Right lobe of liver (tissue), 6 donors: ENCODE measurements at regions not wholly inside any gene's neighbourhood (a gene's known extent, or its start where the extent isn't known, plus 50 kb on each side); places are given as distances from the start of the nearest gene placed in this dataset.
"Not testable (repeated sequence)": the region's sequence is repeated elsewhere in the genome, so short reads cannot be mapped to it uniquely, and the experiment has no call there.

Experiments
- ATAC-seq, 4 donors: fragments of 200-7000 bp; cut with Tn5 transposase; one replicate each; pipeline ENCODE4 v1.9.1; 2020; ENCODE audit warnings: mild to moderate bottlenecking in 4 of 4, moderate library complexity in 4 of 4
- DNase-seq, 3 donors: peaks; one replicate each; pipeline ENCODE4 v3.0.0-alpha.2; 2020
- H3K27ac ChIP-seq, 3 donors: fragments of 200-600 bp; one replicate each; pipeline ENCODE4 v1.8.0; 2022
- H3K27me3 ChIP-seq, 2 donors: fragments of 200-600 bp; one replicate each; pipeline ENCODE4 v1.8.0; 2022
- H3K36me3 ChIP-seq, 4 donors: fragments of 200-600 bp; sonication (generic) in 1 of 4; one replicate each; pipeline versions ENCODE4 v1.5.1 to v1.8.0; 2017 to 2022; ENCODE audit warnings: control low read depth in 1 of 4
- H3K4me1 ChIP-seq, 4 donors: fragments of 200-600 bp; sonication (generic) in 1 of 4; one replicate each; pipeline versions ENCODE4 v1.5.1 to v1.8.0; 2017 to 2022; ENCODE audit warnings: control low read depth in 1 of 4
- H3K4me3 ChIP-seq, 3 donors: fragments of 200-600 bp; one replicate each; pipeline ENCODE4 v1.8.0; 2022
- H3K9me3 ChIP-seq, 4 donors: fragments of 200-600 bp; sonication (generic) in 1 of 4; one replicate each; pipeline versions ENCODE4 v1.5.1 to v1.8.0; 2017 to 2022; ENCODE audit warnings: control low read depth in 1 of 4
- POLR2A ChIP-seq: fragments of 450-650 bp; IDR thresholded peaks from one replicate; pipeline ENCODE4 v1.6.1; 2017; ENCODE audit warnings: antibody characterized with exemption, mild to moderate bottlenecking
- WGBS: methylation state at CpG from one replicate; pipeline ENCODE4 v1.1.6; 2018; ENCODE audit warnings: low coverage, low lambda C conversion rate; ENCODE audit not compliant: insufficient coverage; ENCODE audit errors: missing lambda C conversion rate; 5-methylcytosine and 5-hydroxymethylcytosine counted together
- intact Hi-C, 2 donors: fragments of 100-400 bp; cut with DNase I; formaldehyde crosslinking; loops; one replicate each; pipeline versions ENCODE4 v1.11.2 to v1.14.1; 2022
- TF ChIP-seq, protein P1 (sequence below), 4 donors: fragments of 200-600 bp in 3 of 4; fragments of 450-650 bp in 1 of 4; IDR thresholded peaks; one replicate each; pipeline versions ENCODE4 v1.5.1 to v1.8.0; 2016 to 2022; ENCODE audit warnings: antibody characterized with exemption in 4 of 4, mild to moderate bottlenecking in 2 of 4
- donor health status: DM: no; HTN: yes; CAD: no.
- donor health status: DM: no; HTN: no; CAD: no.
- donor health status: DM: no; HTN: no; CAD: no.
- donor health status: DM: no; HTN: yes; CAD: no.
- donor health status: DM: no; HTN: yes; CAD: no.

DNA sequence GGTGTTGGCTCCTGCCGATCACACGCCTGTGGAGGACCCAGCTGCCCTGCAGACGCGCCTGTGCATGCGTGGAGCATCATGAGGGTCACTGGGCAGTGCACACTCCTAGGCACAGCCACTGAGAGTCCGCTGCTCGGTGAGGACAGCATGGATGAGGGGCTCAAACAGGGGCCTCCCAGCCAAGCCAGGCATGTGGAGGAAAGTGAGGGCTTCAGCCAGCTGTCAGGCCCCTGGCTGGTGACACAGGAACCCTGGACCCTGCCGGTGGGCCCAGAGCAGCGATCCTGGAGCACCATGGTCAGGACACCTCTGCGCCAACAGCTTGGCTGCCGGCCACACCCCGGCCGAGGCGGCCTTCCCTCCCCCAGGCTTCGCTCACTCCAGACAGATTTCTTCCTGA is 171.2 kb downstream of the RTP5 start:
- H3K27ac ChIP-seq = no peak overlapping the region
- H3K4me1 ChIP-seq = peaks cover 0 to 19% (median 7%) of the 10 kb centered on the region in 4 donors
- no peaks in the 10 kb centered on the region for H3K27me3 ChIP-seq
- WGBS = no CpG with 5 or more reads among the region's 15 CpGs
- no peak overlapping the region for H3K4me3 ChIP-seq
- H3K36me3 ChIP-seq = no peaks in the 10 kb centered on the region
- intact Hi-C loops = no loop called here
- peak in 1 of 3 donors; percentile 36 for DNase-seq
- H3K9me3 ChIP-seq = no peaks in the 10 kb centered on the region
- no peak for TF ChIP-seq POLR2A
- TF ChIP-seq, protein P1, sequence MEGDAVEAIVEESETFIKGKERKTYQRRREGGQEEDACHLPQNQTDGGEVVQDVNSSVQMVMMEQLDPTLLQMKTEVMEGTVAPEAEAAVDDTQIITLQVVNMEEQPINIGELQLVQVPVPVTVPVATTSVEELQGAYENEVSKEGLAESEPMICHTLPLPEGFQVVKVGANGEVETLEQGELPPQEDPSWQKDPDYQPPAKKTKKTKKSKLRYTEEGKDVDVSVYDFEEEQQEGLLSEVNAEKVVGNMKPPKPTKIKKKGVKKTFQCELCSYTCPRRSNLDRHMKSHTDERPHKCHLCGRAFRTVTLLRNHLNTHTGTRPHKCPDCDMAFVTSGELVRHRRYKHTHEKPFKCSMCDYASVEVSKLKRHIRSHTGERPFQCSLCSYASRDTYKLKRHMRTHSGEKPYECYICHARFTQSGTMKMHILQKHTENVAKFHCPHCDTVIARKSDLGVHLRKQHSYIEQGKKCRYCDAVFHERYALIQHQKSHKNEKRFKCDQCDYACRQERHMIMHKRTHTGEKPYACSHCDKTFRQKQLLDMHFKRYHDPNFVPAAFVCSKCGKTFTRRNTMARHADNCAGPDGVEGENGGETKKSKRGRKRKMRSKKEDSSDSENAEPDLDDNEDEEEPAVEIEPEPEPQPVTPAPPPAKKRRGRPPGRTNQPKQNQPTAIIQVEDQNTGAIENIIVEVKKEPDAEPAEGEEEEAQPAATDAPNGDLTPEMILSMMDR (IDR thresholded peaks at IDR 0.05) = no peak
- no peak for ATAC-seq

DNA sequence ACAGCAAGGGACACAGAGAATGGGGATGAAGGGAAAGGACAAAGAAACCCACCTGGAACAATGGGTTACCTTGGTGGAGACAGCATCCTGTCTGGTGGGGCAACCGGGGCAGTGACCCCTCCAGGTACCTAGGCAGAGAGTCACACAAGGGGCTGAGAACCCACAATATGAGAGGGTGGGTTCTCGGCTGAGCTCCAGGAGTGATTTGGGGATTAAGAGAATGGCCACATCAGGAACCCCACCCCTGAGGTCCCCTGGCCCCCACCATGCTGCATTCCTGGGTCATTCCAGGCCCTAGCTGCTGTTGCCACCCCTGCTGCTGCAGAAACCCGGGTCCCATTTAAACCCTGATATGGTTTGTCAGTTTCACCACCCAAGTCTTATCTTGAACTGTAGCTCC is 172.3 kb downstream of the RTP5 start:
- no peaks in the 10 kb centered on the region for H3K9me3 ChIP-seq
- no peak overlapping the region for H3K4me3 ChIP-seq
- TF ChIP-seq POLR2A = no peak
- TF ChIP-seq, protein P1 (IDR thresholded peaks at IDR 0.05) = no peak
- H3K36me3 ChIP-seq = no peaks in the 10 kb centered on the region
- H3K27me3 ChIP-seq = no peaks in the 10 kb centered on the region
- intact Hi-C loops = no loop called here
- ATAC-seq = no peak
- H3K4me1 ChIP-seq = peaks cover 0 to 19% (median 7%) of the 10 kb centered on the region in 4 donors
- H3K27ac ChIP-seq = no peak overlapping the region
- peak in 1 of 3 donors; percentile 15 for DNase-seq
- WGBS = no CpG with 5 or more reads among the region's 3 CpGs

DNA sequence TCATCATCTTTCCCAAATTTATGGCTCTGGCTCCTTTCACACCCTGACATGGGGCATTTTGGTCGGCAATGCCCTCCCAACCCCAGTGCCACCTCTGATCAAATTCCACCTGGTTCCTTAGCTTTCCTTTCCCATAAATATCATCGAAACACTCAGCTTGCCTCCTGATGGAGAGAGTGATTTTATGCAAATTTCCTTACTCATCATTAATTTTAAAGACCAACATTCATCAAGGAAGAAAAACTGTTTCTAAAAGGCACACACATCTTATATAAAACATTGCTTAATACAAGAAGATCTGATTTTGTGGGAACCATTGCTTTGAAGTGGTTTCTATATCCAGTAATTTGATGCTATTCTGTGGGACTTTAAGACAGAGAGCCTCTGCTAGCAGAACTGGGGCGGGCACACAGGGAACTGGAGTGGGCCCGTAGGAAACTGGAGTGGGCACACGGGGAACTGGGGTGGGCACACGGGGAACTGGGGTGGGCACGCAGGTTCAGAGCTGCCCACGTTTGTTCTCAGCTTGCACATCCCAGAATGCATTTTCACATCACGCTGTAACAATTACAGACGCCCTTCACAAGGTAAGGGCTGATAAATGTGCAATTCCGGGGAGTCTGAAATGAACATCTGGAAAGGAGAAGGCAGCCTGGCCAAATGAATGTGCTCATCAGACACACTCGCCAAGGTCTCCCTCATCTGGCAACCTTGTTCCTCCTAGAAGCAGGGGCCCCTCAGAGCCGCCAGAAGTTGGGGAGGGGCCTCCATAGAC is 174.2 kb downstream of the RTP5 start:
- H3K27me3 ChIP-seq = no peaks in the 10 kb centered on the region
- DNase-seq (no peak), ATAC-seq (no peak)
- no peak overlapping the region for H3K27ac ChIP-seq
- intact Hi-C loops = no loop called here
- H3K4me3 ChIP-seq = no peak overlapping the region
- WGBS = 70% methylated on average over 10 of the region's 13 CpGs
- H3K9me3 ChIP-seq = no peaks in the 10 kb centered on the region
- no peaks in the 10 kb centered on the region for H3K36me3 ChIP-seq
- TF ChIP-seq POLR2A = no peak
- TF ChIP-seq, protein P1 (IDR thresholded peaks at IDR 0.05) = no peak
- H3K4me1 ChIP-seq = peaks cover 0 to 13% (median 5%) of the 10 kb centered on the region in 4 donors

DNA sequence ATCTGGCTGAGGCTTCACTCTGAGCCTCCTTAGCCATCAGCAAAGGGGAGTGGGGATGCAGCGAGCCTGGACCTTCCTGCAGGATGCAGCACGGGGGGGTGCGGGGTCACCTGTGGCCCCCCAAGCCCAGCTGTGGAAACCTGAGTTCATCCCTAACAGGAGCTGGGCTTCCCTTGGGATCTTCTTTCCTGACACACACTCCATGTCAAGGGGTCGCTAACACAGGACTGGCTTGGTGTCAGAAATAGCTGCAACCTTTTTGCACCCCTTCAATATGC is 174.7 kb downstream of the RTP5 start:
- H3K36me3 ChIP-seq = no peaks in the 10 kb centered on the region
- H3K27ac ChIP-seq = no peak overlapping the region
- intact Hi-C loops = no loop called here
- peaks cover 0 to 7% (median 3%) of the 10 kb centered on the region in 4 donors for H3K4me1 ChIP-seq
- DNase-seq (no peak), ATAC-seq (no peak)
- H3K27me3 ChIP-seq = no peaks in the 10 kb centered on the region
- WGBS = no CpG with 5 or more reads among the region's 4 CpGs
- H3K9me3 ChIP-seq = no peaks in the 10 kb centered on the region
- TF ChIP-seq POLR2A = no peak
- TF ChIP-seq, protein P1 (IDR thresholded peaks at IDR 0.05) = no peak
- no peak overlapping the region for H3K4me3 ChIP-seq

DNA sequence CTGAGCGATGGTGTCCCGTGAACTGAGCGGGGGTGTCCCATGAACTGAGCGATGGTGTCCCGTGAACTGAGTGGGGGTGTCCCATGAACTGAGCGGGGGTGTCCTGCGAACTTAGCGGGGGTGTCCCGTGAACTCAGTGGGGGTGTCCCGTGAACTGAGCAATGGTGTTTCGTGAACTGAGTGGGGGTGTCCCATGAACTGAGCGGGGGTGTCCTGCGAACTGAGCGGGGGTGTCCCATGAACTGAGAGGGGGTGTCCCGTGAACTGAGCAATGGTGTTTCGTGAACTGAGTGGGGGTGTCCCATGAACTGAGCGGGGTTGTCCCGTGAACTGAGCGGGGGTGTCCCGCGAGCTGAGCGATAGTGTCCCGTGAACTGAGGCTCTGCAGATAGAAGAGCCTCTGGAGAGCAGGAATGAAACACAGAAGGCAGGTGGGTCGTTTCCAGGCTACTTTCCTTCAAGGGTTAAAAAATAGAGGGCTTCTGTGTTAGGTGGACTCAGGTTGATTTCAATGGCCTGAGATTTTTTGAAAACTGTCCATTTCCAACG is 176.1 kb downstream of the RTP5 start:
- not testable (repeated sequence) for H3K36me3 ChIP-seq

More for the DNA sequence above, 176.1 kb downstream of the RTP5 start:
- ATAC-seq, H3K27me3 ChIP-seq, H3K27ac ChIP-seq, H3K4me3 ChIP-seq, H3K4me1 ChIP-seq, DNase-seq, intact Hi-C loops, H3K9me3 ChIP-seq: not testable (repeated sequence)
- 91% methylated on average over 12 of the region's 25 CpGs for WGBS
